AG09319 (cell line): ENCODE measurements at regions not wholly inside any gene's neighbourhood (a gene's known extent, or its start where the extent isn't known, plus 50 kb on each side); places are given as distances from the start of the nearest gene placed in this dataset.
"Not testable (repeated sequence)": the region's sequence is repeated elsewhere in the genome, so short reads cannot be mapped to it uniquely, and the experiment has no call there.

ENCODE experiments used
- DNase-seq: peaks from one replicate; pipeline ENCODE4 v3.0.0-alpha.2; 2010; ENCODE audit warnings: low read depth; ENCODE audit errors: extremely low read depth
- CTCF ChIP-seq: IDR thresholded peaks from 2 replicates; pipeline ENCODE4 v1.5.1; 2011; ENCODE audit warnings: low read depth, mild to moderate bottlenecking, inconsistent platforms, low read length, moderate library complexity

- TF ChIP-seq CTCF = no peak
- no peak for DNase-seq
Measured at GRCh38 chrX:121746105-121746504, 698.7 kb downstream of the GLUD2 start.

- DNase-seq = not testable (repeated sequence)
Measured at GRCh38 chrX:121753602-121754001, 706.2 kb downstream of the GLUD2 start.

- DNase-seq = no peak
- no peak for TF ChIP-seq CTCF
Measured at GRCh38 chrX:121754301-121754700, 706.9 kb downstream of the GLUD2 start.

- no peak for DNase-seq
- TF ChIP-seq CTCF = no peak
Measured at GRCh38 chrX:121755541-121755940, 708.1 kb downstream of the GLUD2 start.

- DNase-seq = no peak
- no peak for TF ChIP-seq CTCF
Measured at GRCh38 chrX:121761845-121762244, 714.4 kb downstream of the GLUD2 start.

GRCh38 chrX:121763671-121764070, 716.3 kb downstream of the GLUD2 start:
- no peak for TF ChIP-seq CTCF
- DNase-seq = no peak

GRCh38 chrX:121768210-121768609, 720.8 kb downstream of the GLUD2 start:
- DNase-seq = not testable (repeated sequence)

- no peak for DNase-seq
- no peak for TF ChIP-seq CTCF
Measured at GRCh38 chrX:121781991-121782390, 734.6 kb downstream of the GLUD2 start.

GRCh38 chrX:121782544-121782943, 735.1 kb downstream of the GLUD2 start:
- TF ChIP-seq CTCF = no peak

More at GRCh38 chrX:121782544-121782943, 735.1 kb downstream of the GLUD2 start:
- no peak for DNase-seq
